ENCODE measurements at regions not wholly inside any gene's neighbourhood (a gene's known extent, or its start where the extent isn't known, plus 50 kb on each side); places are given as distances from the start of the nearest gene placed in this dataset.

DNA sequence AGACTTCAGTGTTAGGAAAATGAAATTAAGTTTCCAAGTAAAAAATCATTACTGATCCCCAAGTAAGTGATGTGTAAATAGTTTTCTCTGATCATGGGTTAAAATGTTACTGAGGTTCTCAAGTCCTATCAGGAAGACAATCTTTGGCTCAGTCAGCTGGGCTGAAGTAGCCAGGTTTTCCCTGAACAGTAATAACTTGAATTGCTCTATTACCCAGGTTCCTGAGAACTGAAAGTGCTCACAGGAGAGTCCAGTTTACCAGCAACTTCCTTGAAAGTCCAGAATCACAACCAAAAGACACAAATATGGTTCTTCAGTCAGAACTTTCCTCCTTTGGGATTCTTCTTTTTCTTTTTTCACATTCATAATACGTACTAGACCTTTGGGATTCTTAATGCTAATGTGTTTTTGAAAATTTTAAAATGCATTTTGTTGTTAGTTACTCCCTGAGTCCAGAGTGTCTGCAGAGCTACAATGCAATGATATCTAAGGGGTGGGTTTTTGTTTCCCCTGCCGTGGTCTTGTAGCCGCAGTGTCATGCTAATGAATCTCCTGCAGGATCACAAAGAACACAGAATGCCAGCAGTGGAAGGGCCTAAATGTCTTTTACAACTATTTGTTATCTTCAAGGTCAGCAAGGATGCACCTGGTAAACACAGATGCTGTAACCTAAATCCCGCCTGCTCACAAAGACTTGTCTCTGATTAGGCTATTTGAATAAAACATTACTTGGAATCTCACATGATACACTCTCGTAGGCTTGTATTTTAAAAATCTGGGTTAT, 439.8 kb upstream of the NR3C2 start:
- TF ChIP-seq, protein P1, sequence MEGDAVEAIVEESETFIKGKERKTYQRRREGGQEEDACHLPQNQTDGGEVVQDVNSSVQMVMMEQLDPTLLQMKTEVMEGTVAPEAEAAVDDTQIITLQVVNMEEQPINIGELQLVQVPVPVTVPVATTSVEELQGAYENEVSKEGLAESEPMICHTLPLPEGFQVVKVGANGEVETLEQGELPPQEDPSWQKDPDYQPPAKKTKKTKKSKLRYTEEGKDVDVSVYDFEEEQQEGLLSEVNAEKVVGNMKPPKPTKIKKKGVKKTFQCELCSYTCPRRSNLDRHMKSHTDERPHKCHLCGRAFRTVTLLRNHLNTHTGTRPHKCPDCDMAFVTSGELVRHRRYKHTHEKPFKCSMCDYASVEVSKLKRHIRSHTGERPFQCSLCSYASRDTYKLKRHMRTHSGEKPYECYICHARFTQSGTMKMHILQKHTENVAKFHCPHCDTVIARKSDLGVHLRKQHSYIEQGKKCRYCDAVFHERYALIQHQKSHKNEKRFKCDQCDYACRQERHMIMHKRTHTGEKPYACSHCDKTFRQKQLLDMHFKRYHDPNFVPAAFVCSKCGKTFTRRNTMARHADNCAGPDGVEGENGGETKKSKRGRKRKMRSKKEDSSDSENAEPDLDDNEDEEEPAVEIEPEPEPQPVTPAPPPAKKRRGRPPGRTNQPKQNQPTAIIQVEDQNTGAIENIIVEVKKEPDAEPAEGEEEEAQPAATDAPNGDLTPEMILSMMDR (IDR thresholded peaks at IDR 0.05; ENCODE audit: low read depth, low read length, poor library complexity, severe bottlenecking): no peak
- no peak for TF ChIP-seq EZH2phosphoT487 (IDR thresholded peaks at IDR 0.05; ENCODE audit: borderline replicate concordance, low read length)
